ENCODE measurements at regions not wholly inside any gene's neighbourhood (a gene's known extent, or its start where the extent isn't known, plus 50 kb on each side); places are given as distances from the start of the nearest gene placed in this dataset.

DNA sequence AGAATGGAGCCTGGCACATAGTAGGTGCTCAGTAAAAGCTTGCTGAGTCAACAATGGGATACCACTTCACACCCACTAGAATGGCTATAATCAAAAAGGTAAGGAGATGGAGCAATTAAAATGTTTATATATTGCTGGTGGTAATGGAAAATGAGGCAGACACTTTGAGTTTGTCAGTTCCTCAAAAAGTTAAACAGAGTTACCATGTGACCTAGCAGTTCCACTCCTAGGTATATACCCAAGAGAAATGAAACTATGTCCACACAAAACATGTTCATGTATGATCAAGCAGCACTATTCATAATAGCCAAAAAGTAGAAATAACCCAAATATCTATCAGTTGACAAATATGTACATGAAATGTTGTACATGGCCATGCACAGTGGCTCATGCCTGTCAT is 74.8 kb upstream of the ECE1 start:
- TF ChIP-seq, protein P1, sequence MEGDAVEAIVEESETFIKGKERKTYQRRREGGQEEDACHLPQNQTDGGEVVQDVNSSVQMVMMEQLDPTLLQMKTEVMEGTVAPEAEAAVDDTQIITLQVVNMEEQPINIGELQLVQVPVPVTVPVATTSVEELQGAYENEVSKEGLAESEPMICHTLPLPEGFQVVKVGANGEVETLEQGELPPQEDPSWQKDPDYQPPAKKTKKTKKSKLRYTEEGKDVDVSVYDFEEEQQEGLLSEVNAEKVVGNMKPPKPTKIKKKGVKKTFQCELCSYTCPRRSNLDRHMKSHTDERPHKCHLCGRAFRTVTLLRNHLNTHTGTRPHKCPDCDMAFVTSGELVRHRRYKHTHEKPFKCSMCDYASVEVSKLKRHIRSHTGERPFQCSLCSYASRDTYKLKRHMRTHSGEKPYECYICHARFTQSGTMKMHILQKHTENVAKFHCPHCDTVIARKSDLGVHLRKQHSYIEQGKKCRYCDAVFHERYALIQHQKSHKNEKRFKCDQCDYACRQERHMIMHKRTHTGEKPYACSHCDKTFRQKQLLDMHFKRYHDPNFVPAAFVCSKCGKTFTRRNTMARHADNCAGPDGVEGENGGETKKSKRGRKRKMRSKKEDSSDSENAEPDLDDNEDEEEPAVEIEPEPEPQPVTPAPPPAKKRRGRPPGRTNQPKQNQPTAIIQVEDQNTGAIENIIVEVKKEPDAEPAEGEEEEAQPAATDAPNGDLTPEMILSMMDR (conservative IDR thresholded peaks at IDR 0.05) = no peak
- no peak for TF ChIP-seq EZH2 (IDR thresholded peaks at IDR 0.05; ENCODE audit: low read depth)

All from PC-9 (cell line).